ENCODE measurements at regions not wholly inside any gene's neighbourhood (a gene's known extent, or its start where the extent isn't known, plus 50 kb on each side); places are given as distances from the start of the nearest gene placed in this dataset.

GRCh38 chr21:32172106-32172505 is 106.7 kb downstream of the MIS18A start:
- TF ChIP-seq CTCF (IDR thresholded peaks at IDR 0.05; ENCODE audit: unreplicated experiment), result no peak
- peaks cover 3% of the 10 kb centered on the region for H3K36me3 Mint-ChIP-seq
- no peak overlapping the region for H3K27ac Mint-ChIP-seq
- peaks cover 15% of the 10 kb centered on the region for H3K27me3 Mint-ChIP-seq (ENCODE audit: low read depth)
- peaks cover 28% of the 10 kb centered on the region for H3K9me3 Mint-ChIP-seq
- peaks cover 14% of the 10 kb centered on the region for H3K4me1 Mint-ChIP-seq
- no peak overlapping the region for H3K4me3 Mint-ChIP-seq
- no peak for DNase-seq (ENCODE audit: low spot score in 2 of 2, unreplicated experiment in 2 of 2)

- peaks cover 14% of the 10 kb centered on the region for H3K4me1 Mint-ChIP-seq
- no peak for DNase-seq (ENCODE audit: low spot score in 2 of 2, unreplicated experiment in 2 of 2)
- H3K36me3 Mint-ChIP-seq, result peaks cover 7% of the 10 kb centered on the region
- H3K27me3 Mint-ChIP-seq (ENCODE audit: low read depth), result peaks cover 8% of the 10 kb centered on the region
- TF ChIP-seq CTCF (IDR thresholded peaks at IDR 0.05; ENCODE audit: unreplicated experiment), result no peak
- no peak overlapping the region for H3K4me3 Mint-ChIP-seq
- H3K27ac Mint-ChIP-seq, result no peak overlapping the region
- peaks cover 39% of the 10 kb centered on the region for H3K9me3 Mint-ChIP-seq
Measured at GRCh38 chr21:32167513-32167912, 111.3 kb downstream of the MIS18A start.

GRCh38 chr21:32163386-32163785 is 115.5 kb downstream of the MIS18A start:
- Mint-ChIP-seq H3K36me3 (peaks cover 7% of the 10 kb centered on the region), H3K27ac (no peak overlapping the region), H3K4me3 (no peak overlapping the region), H3K9me3 (peaks cover 22% of the 10 kb centered on the region), H3K4me1 (peaks cover 2% of the 10 kb centered on the region), H3K27me3 (ENCODE audit: low read depth) (no peaks in the 10 kb centered on the region)
- TF ChIP-seq CTCF (IDR thresholded peaks at IDR 0.05; ENCODE audit: unreplicated experiment), result no peak
- no peak for DNase-seq (ENCODE audit: low spot score in 2 of 2, unreplicated experiment in 2 of 2)

- peaks cover 2% of the 10 kb centered on the region for H3K4me1 Mint-ChIP-seq
- peaks cover 7% of the 10 kb centered on the region for H3K36me3 Mint-ChIP-seq
- peaks cover 22% of the 10 kb centered on the region for H3K9me3 Mint-ChIP-seq
- H3K27ac Mint-ChIP-seq, result no peak overlapping the region
- no peak for DNase-seq (ENCODE audit: low spot score in 2 of 2, unreplicated experiment in 2 of 2)
- no peak for TF ChIP-seq CTCF (IDR thresholded peaks at IDR 0.05; ENCODE audit: unreplicated experiment)
- no peak overlapping the region for H3K4me3 Mint-ChIP-seq
- H3K27me3 Mint-ChIP-seq (ENCODE audit: low read depth), result no peaks in the 10 kb centered on the region
Measured at GRCh38 chr21:32162727-32163320, 116.0 kb downstream of the MIS18A start.

- Mint-ChIP-seq H3K4me1 (peaks cover 2% of the 10 kb centered on the region), H3K27ac (no peak overlapping the region), H3K27me3 (ENCODE audit: low read depth) (no peaks in the 10 kb centered on the region), H3K36me3 (no peaks in the 10 kb centered on the region), H3K4me3 (no peak overlapping the region), H3K9me3 (no peaks in the 10 kb centered on the region)
- no peak for TF ChIP-seq CTCF (IDR thresholded peaks at IDR 0.05; ENCODE audit: unreplicated experiment)
- no peak for DNase-seq (ENCODE audit: low spot score in 2 of 2, unreplicated experiment in 2 of 2)
Measured at GRCh38 chr21:32155226-32155625, 123.6 kb downstream of the MIS18A start.

GRCh38 chr21:32147041-32147440 is 131.8 kb downstream of the MIS18A start:
- DNase-seq (ENCODE audit: low spot score in 2 of 2, unreplicated experiment in 2 of 2), result no peak
- no peak overlapping the region for H3K27ac Mint-ChIP-seq
- no peak for TF ChIP-seq CTCF (IDR thresholded peaks at IDR 0.05; ENCODE audit: unreplicated experiment)
- no peaks in the 10 kb centered on the region for H3K27me3 Mint-ChIP-seq (ENCODE audit: low read depth)
- H3K9me3 Mint-ChIP-seq, result peaks cover 13% of the 10 kb centered on the region
- peaks cover 23% of the 10 kb centered on the region for H3K4me1 Mint-ChIP-seq
- H3K4me3 Mint-ChIP-seq, result no peak overlapping the region
- H3K36me3 Mint-ChIP-seq, result peaks cover 6% of the 10 kb centered on the region
